H9 (cell line): ENCODE measurements at regions not wholly inside any gene's neighbourhood (a gene's known extent, or its start where the extent isn't known, plus 50 kb on each side); places are given as distances from the start of the nearest gene placed in this dataset.

Experiments used
- DNase-seq: peaks from one replicate; pipeline ENCODE4 v3.0.0-alpha.2; 2017
- H2AFZ ChIP-seq: one replicate; pipeline ENCODE4 v1.6.1; 2013; ENCODE audit warnings: mild to moderate bottlenecking, low read length, control low read depth, moderate library complexity
- H2AK5ac ChIP-seq: 2 replicates; pipeline ENCODE4 v1.6.1; 2013; ENCODE audit warnings: low read length, control low read depth, mixed read lengths; ENCODE audit not compliant: insufficient read length
- H2BK120ac ChIP-seq: one replicate; pipeline ENCODE4 v1.6.1; 2013; ENCODE audit warnings: low read depth, mild to moderate bottlenecking, low read length, control low read depth, inconsistent platforms; ENCODE audit not compliant: poor library complexity, severe bottlenecking
- H2BK12ac ChIP-seq: 2 replicates; pipeline ENCODE4 v1.6.1; 2013; ENCODE audit warnings: low read length, control low read depth, mixed read lengths, low read depth; ENCODE audit not compliant: insufficient read length
- H2BK15ac ChIP-seq: 2 replicates; pipeline ENCODE4 v1.6.1; 2013; ENCODE audit warnings: low read depth, low read length, control low read depth
- H2BK20ac ChIP-seq: one replicate; pipeline ENCODE4 v1.6.1; 2013; ENCODE audit warnings: low read depth, mild to moderate bottlenecking, low read length, control low read depth, inconsistent platforms; ENCODE audit not compliant: poor library complexity, severe bottlenecking
- H2BK5ac ChIP-seq: 2 replicates; pipeline ENCODE4 v1.6.1; 2013; ENCODE audit warnings: low read length, control low read depth, mixed read lengths; ENCODE audit not compliant: insufficient read length
- H3K14ac ChIP-seq: 2 replicates; pipeline ENCODE4 v1.6.1; 2013; ENCODE audit warnings: low read length, control low read depth; ENCODE audit not compliant: insufficient read depth
- H3K18ac ChIP-seq: 2 replicates; pipeline ENCODE4 v1.6.1; 2013; ENCODE audit warnings: low read depth, mild to moderate bottlenecking, mixed read lengths, low read length, control low read depth; ENCODE audit not compliant: insufficient read length
- H3K23ac ChIP-seq: 2 replicates; pipeline ENCODE4 v1.6.1; 2013; ENCODE audit warnings: low read length, control low read depth, mixed read lengths, low read depth; ENCODE audit not compliant: insufficient read length
- H3K23me2 ChIP-seq: 2 replicates; pipeline ENCODE4 v1.6.1; 2013; ENCODE audit warnings: low read depth, mild to moderate bottlenecking, mixed read lengths, low read length, control low read depth; ENCODE audit not compliant: insufficient read length, poor library complexity, severe bottlenecking
- H3K27ac ChIP-seq: 2 replicates; pipeline ENCODE4 v1.5.1; 2013; ENCODE audit warnings: low read length, control low read depth, mixed read lengths, low read depth; ENCODE audit not compliant: insufficient read length
- H3K27me3 ChIP-seq: 2 replicates; pipeline ENCODE4 v1.6.1; 2013; ENCODE audit warnings: low read length, control low read depth, inconsistent platforms; ENCODE audit not compliant: insufficient read depth
- H3K4ac ChIP-seq: 2 replicates; pipeline ENCODE4 v1.6.1; 2013; ENCODE audit warnings: low read depth, mild to moderate bottlenecking, control low read depth, inconsistent platforms, low read length, moderate library complexity
- H3K4me1 ChIP-seq: 2 replicates; pipeline ENCODE4 v1.6.1; 2013; ENCODE audit warnings: low read length, control low read depth, inconsistent platforms; ENCODE audit not compliant: insufficient read depth
- H3K4me2 ChIP-seq: 2 replicates; pipeline ENCODE4 v1.6.1; 2013; ENCODE audit warnings: low read length, control low read depth, mixed read lengths; ENCODE audit not compliant: insufficient read length, insufficient read depth
- H3K56ac ChIP-seq: 2 replicates; pipeline ENCODE4 v1.6.1; 2013; ENCODE audit warnings: low read depth, mild to moderate bottlenecking, mixed read lengths, low read length, control low read depth; ENCODE audit not compliant: insufficient read length
- H3K79me1 ChIP-seq: 2 replicates; pipeline ENCODE4 v1.6.1; 2013; ENCODE audit warnings: low read depth, mild to moderate bottlenecking, moderate library complexity, low read length, control low read depth, inconsistent platforms; ENCODE audit not compliant: insufficient read depth, poor library complexity, severe bottlenecking
- H3K79me2 ChIP-seq: 2 replicates; pipeline ENCODE4 v1.6.1; 2013; ENCODE audit warnings: low read length, control low read depth, inconsistent platforms; ENCODE audit not compliant: insufficient read depth
- H3K9ac ChIP-seq: 2 replicates; pipeline ENCODE4 v1.6.1; 2013; ENCODE audit warnings: low read length, control low read depth, mixed read lengths; ENCODE audit not compliant: insufficient read length; ENCODE audit errors: extremely low read depth
- H3K9me3 ChIP-seq: one replicate; pipeline ENCODE4 v1.6.1; 2013; ENCODE audit warnings: low read depth, low read length, inconsistent platforms; ENCODE audit not compliant: control insufficient read depth
- H3T11ph ChIP-seq: one replicate; pipeline ENCODE4 v1.6.1; 2013; ENCODE audit warnings: mild to moderate bottlenecking, low read length, control low read depth, inconsistent platforms
- H4K20me1 ChIP-seq: one replicate; pipeline ENCODE4 v1.6.1; 2013; ENCODE audit not compliant: control insufficient read depth, insufficient read length, insufficient read depth
- H4K5ac ChIP-seq: 2 replicates; pipeline ENCODE4 v1.6.1; 2013; ENCODE audit warnings: low read depth, mild to moderate bottlenecking, mixed read lengths, low read length, control low read depth; ENCODE audit not compliant: insufficient read length
- H4K8ac ChIP-seq: replicated peaks from 2 replicates; pipeline ENCODE4 v1.6.1; 2013; ENCODE audit warnings: low read length, control low read depth, mixed read lengths, low read depth; ENCODE audit not compliant: insufficient read length
- H4K91ac ChIP-seq: 2 replicates; pipeline ENCODE4 v1.6.1; 2013; ENCODE audit warnings: low read depth, mild to moderate bottlenecking, moderate library complexity, mixed read lengths, low read length, control low read depth; ENCODE audit not compliant: insufficient read length
- H3K27ac Mint-ChIP-seq, 3 experiments: 2 replicates in 2 of 3; 3 replicates in 1 of 3; pipeline ENCODE4 v1.8.0; 2020 to 2021; ENCODE audit warnings: mixed read lengths in 3 of 3, mild to moderate bottlenecking in 1 of 3, moderate library complexity in 1 of 3
- H3K27me3 Mint-ChIP-seq: 2 replicates; pipeline ENCODE4 v1.8.0; 2021; ENCODE audit warnings: low read depth, mild to moderate bottlenecking, moderate library complexity, mixed read lengths
- H3K36me3 Mint-ChIP-seq, 3 experiments: 2 replicates in 2 of 3; 3 replicates in 1 of 3; pipeline ENCODE4 v1.8.0; 2020 to 2021; ENCODE audit warnings: low read depth in 3 of 3, mixed read lengths in 3 of 3; ENCODE audit not compliant: insufficient read depth in 1 of 3
- H3K4me1 Mint-ChIP-seq, 2 experiments: 2 replicates each; pipeline ENCODE4 v1.8.0; 2020; ENCODE audit warnings: mixed read lengths in 2 of 2
- H3K4me3 Mint-ChIP-seq, 2 experiments: 2 replicates in 1 of 2; 3 replicates in 1 of 2; pipeline ENCODE4 v1.8.0; 2020 to 2021; ENCODE audit warnings: mild to moderate bottlenecking in 2 of 2, mixed read lengths in 2 of 2, moderate library complexity in 1 of 2
- H3K9me3 Mint-ChIP-seq, 2 experiments: 2 replicates in 1 of 2; 3 replicates in 1 of 2; pipeline ENCODE4 v1.8.0; 2020; ENCODE audit warnings: mild to moderate bottlenecking in 2 of 2, mixed read lengths in 2 of 2, moderate library complexity in 1 of 2
- TF ChIP-seq, protein P1 (sequence below): fragments of 200-600 bp; sonication (generic); conservative IDR thresholded peaks from 3 replicates; pipeline ENCODE4 v1.8.0; 2021; ENCODE audit warnings: antibody characterized with exemption, mild to moderate bottlenecking

DNA sequence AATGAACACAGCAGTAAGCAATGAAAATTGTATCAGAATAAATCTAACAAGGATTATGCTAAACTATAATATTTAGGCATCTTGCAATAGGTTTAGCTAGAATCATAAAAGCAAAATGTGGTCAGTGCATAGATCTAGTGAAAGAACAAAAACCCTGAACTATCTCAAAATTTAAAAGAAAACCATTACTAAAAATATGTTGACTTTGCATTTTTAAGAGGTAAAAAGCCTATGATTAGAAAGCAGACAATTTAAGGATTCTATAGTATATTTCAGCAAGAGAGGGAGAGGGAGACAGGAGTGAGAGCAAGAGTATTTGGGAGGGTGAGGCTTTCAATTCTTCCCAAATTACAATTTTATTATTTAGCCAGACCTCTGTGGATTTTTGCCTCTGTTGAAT lies 219.4 kb downstream of the TTLL7 start:
- H3K4me2 ChIP-seq = no peak overlapping the region
- H4K91ac ChIP-seq = no peak overlapping the region
- no peaks in the 10 kb centered on the region for H3K79me2 ChIP-seq
- Mint-ChIP-seq H3K27ac (no peak overlapping the region), H3K4me3 (no peak overlapping the region), H3K4me1 (peaks cover 13 to 15% of the 10 kb centered on the region in 2 experiments), H3K9me3 (no peaks in the 10 kb centered on the region), H3K27me3 (no peaks in the 10 kb centered on the region), H3K36me3 (0 out of 7 replicates have a peak, but pooled peaks cover 0 to 2% (median 0%) of the 10 kb centered on the region in 3 experiments)
- no peak overlapping the region for H2AK5ac ChIP-seq
- H3K9ac ChIP-seq = no peak overlapping the region
- no peaks in the 10 kb centered on the region for H3K79me1 ChIP-seq
- no peaks in the 10 kb centered on the region; the same call in 1 of the 2 replicates for H3K4me1 ChIP-seq
- H2BK15ac ChIP-seq = no peak overlapping the region
- no peaks in the 10 kb centered on the region for H3K23me2 ChIP-seq
- H3K9me3 ChIP-seq = no peaks in the 10 kb centered on the region
- no peak overlapping the region for H3K23ac ChIP-seq
- no peak overlapping the region for H2BK12ac ChIP-seq
- no peak overlapping the region for H3K18ac ChIP-seq
- no peak overlapping the region for H2BK20ac ChIP-seq
- no peak for DNase-seq
- H2BK120ac ChIP-seq = no peak overlapping the region
- no peak overlapping the region for H3K4ac ChIP-seq
- no peak overlapping the region for H3K14ac ChIP-seq
- H3K27me3 ChIP-seq = no peaks in the 10 kb centered on the region
- H3K27ac ChIP-seq = no peak overlapping the region
- no peak overlapping the region for H4K8ac ChIP-seq
- TF ChIP-seq, protein P1, sequence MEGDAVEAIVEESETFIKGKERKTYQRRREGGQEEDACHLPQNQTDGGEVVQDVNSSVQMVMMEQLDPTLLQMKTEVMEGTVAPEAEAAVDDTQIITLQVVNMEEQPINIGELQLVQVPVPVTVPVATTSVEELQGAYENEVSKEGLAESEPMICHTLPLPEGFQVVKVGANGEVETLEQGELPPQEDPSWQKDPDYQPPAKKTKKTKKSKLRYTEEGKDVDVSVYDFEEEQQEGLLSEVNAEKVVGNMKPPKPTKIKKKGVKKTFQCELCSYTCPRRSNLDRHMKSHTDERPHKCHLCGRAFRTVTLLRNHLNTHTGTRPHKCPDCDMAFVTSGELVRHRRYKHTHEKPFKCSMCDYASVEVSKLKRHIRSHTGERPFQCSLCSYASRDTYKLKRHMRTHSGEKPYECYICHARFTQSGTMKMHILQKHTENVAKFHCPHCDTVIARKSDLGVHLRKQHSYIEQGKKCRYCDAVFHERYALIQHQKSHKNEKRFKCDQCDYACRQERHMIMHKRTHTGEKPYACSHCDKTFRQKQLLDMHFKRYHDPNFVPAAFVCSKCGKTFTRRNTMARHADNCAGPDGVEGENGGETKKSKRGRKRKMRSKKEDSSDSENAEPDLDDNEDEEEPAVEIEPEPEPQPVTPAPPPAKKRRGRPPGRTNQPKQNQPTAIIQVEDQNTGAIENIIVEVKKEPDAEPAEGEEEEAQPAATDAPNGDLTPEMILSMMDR = no peak
- H3K56ac ChIP-seq = no peak overlapping the region
- H4K5ac ChIP-seq = no peak overlapping the region
- H3T11ph ChIP-seq = no peak overlapping the region
- no peak overlapping the region for H2AFZ ChIP-seq
- no peaks in the 10 kb centered on the region for H4K20me1 ChIP-seq
- H2BK5ac ChIP-seq = no peak overlapping the region
